ENCODE measurements at regions not wholly inside any gene's neighbourhood (a gene's known extent, or its start where the extent isn't known, plus 50 kb on each side); places are given as distances from the start of the nearest gene placed in this dataset.

GRCh38 chr20:48162621-48163020 lies 377.3 kb upstream of the SULF2 start:
- Histone ChIP-seq H3K36me3 (ENCODE audit: control insufficient read depth in 3 of 3, insufficient read depth in 3 of 3, low read length in 3 of 3) (no peaks in the 10 kb centered on the region), H3K27me3 (ENCODE audit: control insufficient read depth in 3 of 3, insufficient read depth in 3 of 3, low read length in 3 of 3) (peaks cover 19 to 39% (median 32%) of the 10 kb centered on the region in 3 donors), H3K9ac (ENCODE audit: low read depth in 1 of 3, low read length in 3 of 3) (no peak overlapping the region), H3K9me3 (ENCODE audit: control insufficient read depth in 3 of 3, low read length in 3 of 3) (no peaks in the 10 kb centered on the region), H3K4me1 (ENCODE audit: control insufficient read depth in 3 of 3, insufficient read depth in 3 of 3, low read length in 3 of 3) (peaks cover 0 to 2% (median 0%) of the 10 kb centered on the region in 3 donors), H3K27ac (ENCODE audit: low read depth, low read length) (no peak overlapping the region), H3K4me3 (ENCODE audit: low read length in 3 of 3) (no peak overlapping the region)

- Histone ChIP-seq H3K27me3 (ENCODE audit: control insufficient read depth in 3 of 3, insufficient read depth in 3 of 3, low read length in 3 of 3) (peaks cover 5 to 25% (median 15%) of the 10 kb centered on the region in 3 donors), H3K4me3 (ENCODE audit: low read length in 3 of 3) (no peak overlapping the region), H3K4me1 (ENCODE audit: control insufficient read depth in 3 of 3, insufficient read depth in 3 of 3, low read length in 3 of 3) (peaks cover 0 to 3% (median 0%) of the 10 kb centered on the region in 3 donors), H3K36me3 (ENCODE audit: control insufficient read depth in 3 of 3, insufficient read depth in 3 of 3, low read length in 3 of 3) (no peaks in the 10 kb centered on the region), H3K9ac (ENCODE audit: low read depth in 1 of 3, low read length in 3 of 3) (no peak overlapping the region), H3K27ac (ENCODE audit: low read depth, low read length) (no peak overlapping the region), H3K9me3 (ENCODE audit: control insufficient read depth in 3 of 3, low read length in 3 of 3) (peaks cover 0 to 3% (median 0%) of the 10 kb centered on the region in 3 donors)
Measured at GRCh38 chr20:48159145-48160008, 374.1 kb upstream of the SULF2 start.

- Histone ChIP-seq H3K27me3 (ENCODE audit: control insufficient read depth in 3 of 3, insufficient read depth in 3 of 3, low read length in 3 of 3) (peaks cover 2 to 29% (median 9%) of the 10 kb centered on the region in 3 donors), H3K27ac (ENCODE audit: low read depth, low read length) (no peak overlapping the region), H3K36me3 (ENCODE audit: control insufficient read depth in 3 of 3, insufficient read depth in 3 of 3, low read length in 3 of 3) (no peaks in the 10 kb centered on the region), H3K4me1 (ENCODE audit: control insufficient read depth in 3 of 3, insufficient read depth in 3 of 3, low read length in 3 of 3) (peaks cover 0 to 3% (median 0%) of the 10 kb centered on the region in 3 donors), H3K9ac (ENCODE audit: low read depth in 1 of 3, low read length in 3 of 3) (no peak overlapping the region), H3K4me3 (ENCODE audit: low read length in 3 of 3) (no peak overlapping the region), H3K9me3 (ENCODE audit: control insufficient read depth in 3 of 3, low read length in 3 of 3) (peaks cover 0 to 3% (median 0%) of the 10 kb centered on the region in 3 donors)
Measured at GRCh38 chr20:48158014-48158413, 372.7 kb upstream of the SULF2 start.

- H3K27me3 ChIP-seq (ENCODE audit: control insufficient read depth in 3 of 3, insufficient read depth in 3 of 3, low read length in 3 of 3) = peaks cover 4 to 36% (median 9%) of the 10 kb centered on the region in 3 donors
Measured at GRCh38 chr20:48156951-48157700, 371.8 kb upstream of the SULF2 start.

GRCh38 chr20:48156521-48156920 lies 371.2 kb upstream of the SULF2 start:
- Histone ChIP-seq H3K9ac (ENCODE audit: low read depth in 1 of 3, low read length in 3 of 3) (no peak overlapping the region), H3K36me3 (ENCODE audit: control insufficient read depth in 3 of 3, insufficient read depth in 3 of 3, low read length in 3 of 3) (no peaks in the 10 kb centered on the region), H3K27me3 (ENCODE audit: control insufficient read depth in 3 of 3, insufficient read depth in 3 of 3, low read length in 3 of 3) (peaks cover 4 to 35% (median 9%) of the 10 kb centered on the region in 3 donors), H3K4me3 (ENCODE audit: low read length in 3 of 3) (no peak overlapping the region), H3K9me3 (ENCODE audit: control insufficient read depth in 3 of 3, low read length in 3 of 3) (peaks cover 0 to 3% (median 0%) of the 10 kb centered on the region in 3 donors), H3K27ac (ENCODE audit: low read depth, low read length) (no peak overlapping the region), H3K4me1 (ENCODE audit: control insufficient read depth in 3 of 3, insufficient read depth in 3 of 3, low read length in 3 of 3) (peaks cover 0 to 3% (median 0%) of the 10 kb centered on the region in 3 donors)

More at GRCh38 chr20:48156951-48157700, 371.8 kb upstream of the SULF2 start:
- Histone ChIP-seq H3K27ac (ENCODE audit: low read depth, low read length) (no peak overlapping the region), H3K9ac (ENCODE audit: low read depth in 1 of 3, low read length in 3 of 3) (no peak overlapping the region), H3K4me1 (ENCODE audit: control insufficient read depth in 3 of 3, insufficient read depth in 3 of 3, low read length in 3 of 3) (peaks cover 0 to 3% (median 0%) of the 10 kb centered on the region in 3 donors), H3K9me3 (ENCODE audit: control insufficient read depth in 3 of 3, low read length in 3 of 3) (peaks cover 0 to 3% (median 0%) of the 10 kb centered on the region in 3 donors), H3K4me3 (ENCODE audit: low read length in 3 of 3) (no peak overlapping the region), H3K36me3 (ENCODE audit: control insufficient read depth in 3 of 3, insufficient read depth in 3 of 3, low read length in 3 of 3) (no peaks in the 10 kb centered on the region)

GRCh38 chr20:48155268-48155667 lies 370.0 kb upstream of the SULF2 start:
- Histone ChIP-seq H3K4me1 (ENCODE audit: control insufficient read depth in 3 of 3, insufficient read depth in 3 of 3, low read length in 3 of 3) (peaks cover 0 to 3% (median 0%) of the 10 kb centered on the region in 3 donors), H3K27ac (ENCODE audit: low read depth, low read length) (no peak overlapping the region), H3K36me3 (ENCODE audit: control insufficient read depth in 3 of 3, insufficient read depth in 3 of 3, low read length in 3 of 3) (no peaks in the 10 kb centered on the region), H3K9ac (ENCODE audit: low read depth in 1 of 3, low read length in 3 of 3) (no peak overlapping the region), H3K4me3 (ENCODE audit: low read length in 3 of 3) (no peak overlapping the region), H3K9me3 (ENCODE audit: control insufficient read depth in 3 of 3, low read length in 3 of 3) (peaks cover 0 to 3% (median 0%) of the 10 kb centered on the region in 3 donors), H3K27me3 (ENCODE audit: control insufficient read depth in 3 of 3, insufficient read depth in 3 of 3, low read length in 3 of 3) (peaks cover 4 to 29% (median 6%) of the 10 kb centered on the region in 3 donors)

GRCh38 chr20:48154040-48154765 lies 368.9 kb upstream of the SULF2 start:
- Histone ChIP-seq H3K27me3 (ENCODE audit: control insufficient read depth in 3 of 3, insufficient read depth in 3 of 3, low read length in 3 of 3) (peaks cover 4 to 29% (median 6%) of the 10 kb centered on the region in 3 donors), H3K36me3 (ENCODE audit: control insufficient read depth in 3 of 3, insufficient read depth in 3 of 3, low read length in 3 of 3) (no peaks in the 10 kb centered on the region), H3K9ac (ENCODE audit: low read depth in 1 of 3, low read length in 3 of 3) (no peak overlapping the region), H3K4me3 (ENCODE audit: low read length in 3 of 3) (no peak overlapping the region), H3K9me3 (ENCODE audit: control insufficient read depth in 3 of 3, low read length in 3 of 3) (peaks cover 0 to 3% (median 0%) of the 10 kb centered on the region in 3 donors), H3K27ac (ENCODE audit: low read depth, low read length) (no peak overlapping the region), H3K4me1 (ENCODE audit: control insufficient read depth in 3 of 3, insufficient read depth in 3 of 3, low read length in 3 of 3) (peaks cover 0 to 3% (median 0%) of the 10 kb centered on the region in 3 donors)

- no peak overlapping the region for H3K4me3 ChIP-seq (ENCODE audit: low read length in 3 of 3)
- peaks cover 0 to 3% (median 0%) of the 10 kb centered on the region in 3 donors for H3K4me1 ChIP-seq (ENCODE audit: control insufficient read depth in 3 of 3, insufficient read depth in 3 of 3, low read length in 3 of 3)
- peaks cover 4 to 31% (median 6%) of the 10 kb centered on the region in 3 donors for H3K27me3 ChIP-seq (ENCODE audit: control insufficient read depth in 3 of 3, insufficient read depth in 3 of 3, low read length in 3 of 3)
- H3K9ac ChIP-seq (ENCODE audit: low read depth in 1 of 3, low read length in 3 of 3) = no peak overlapping the region
- no peak overlapping the region for H3K27ac ChIP-seq (ENCODE audit: low read depth, low read length)
- peaks cover 0 to 3% (median 0%) of the 10 kb centered on the region in 3 donors for H3K9me3 ChIP-seq (ENCODE audit: control insufficient read depth in 3 of 3, low read length in 3 of 3)
- H3K36me3 ChIP-seq (ENCODE audit: control insufficient read depth in 3 of 3, insufficient read depth in 3 of 3, low read length in 3 of 3) = no peaks in the 10 kb centered on the region
Measured at GRCh38 chr20:48153523-48153922, 368.2 kb upstream of the SULF2 start.

- H3K27ac ChIP-seq (ENCODE audit: low read depth, low read length) = no peak overlapping the region
- peaks cover 0 to 3% (median 0%) of the 10 kb centered on the region in 3 donors for H3K4me1 ChIP-seq (ENCODE audit: control insufficient read depth in 3 of 3, insufficient read depth in 3 of 3, low read length in 3 of 3)
- H3K4me3 ChIP-seq (ENCODE audit: low read length in 3 of 3) = no peak overlapping the region
- no peaks in the 10 kb centered on the region for H3K36me3 ChIP-seq (ENCODE audit: control insufficient read depth in 3 of 3, insufficient read depth in 3 of 3, low read length in 3 of 3)
- H3K27me3 ChIP-seq (ENCODE audit: control insufficient read depth in 3 of 3, insufficient read depth in 3 of 3, low read length in 3 of 3) = peaks cover 4 to 34% (median 6%) of the 10 kb centered on the region in 3 donors
- peaks cover 0 to 3% (median 0%) of the 10 kb centered on the region in 3 donors for H3K9me3 ChIP-seq (ENCODE audit: control insufficient read depth in 3 of 3, low read length in 3 of 3)
- no peak overlapping the region for H3K9ac ChIP-seq (ENCODE audit: low read depth in 1 of 3, low read length in 3 of 3)
Measured at GRCh38 chr20:48153103-48153502, 367.8 kb upstream of the SULF2 start.
